ENCODE measurements at regions not wholly inside any gene's neighbourhood (a gene's known extent, or its start where the extent isn't known, plus 50 kb on each side); places are given as distances from the start of the nearest gene placed in this dataset.

GRCh38 chr7:28318101-28318762 lies 94.1 kb upstream of the CREB5 start:
- no peak for DNase-seq (ENCODE audit: low read depth in 2 of 2)
- H3K4me3 ChIP-seq (replicated peaks in 1 of 2; ENCODE audit: low read depth in 2 of 2, low read length in 2 of 2) = no peak overlapping the region
- TF ChIP-seq, protein P1, sequence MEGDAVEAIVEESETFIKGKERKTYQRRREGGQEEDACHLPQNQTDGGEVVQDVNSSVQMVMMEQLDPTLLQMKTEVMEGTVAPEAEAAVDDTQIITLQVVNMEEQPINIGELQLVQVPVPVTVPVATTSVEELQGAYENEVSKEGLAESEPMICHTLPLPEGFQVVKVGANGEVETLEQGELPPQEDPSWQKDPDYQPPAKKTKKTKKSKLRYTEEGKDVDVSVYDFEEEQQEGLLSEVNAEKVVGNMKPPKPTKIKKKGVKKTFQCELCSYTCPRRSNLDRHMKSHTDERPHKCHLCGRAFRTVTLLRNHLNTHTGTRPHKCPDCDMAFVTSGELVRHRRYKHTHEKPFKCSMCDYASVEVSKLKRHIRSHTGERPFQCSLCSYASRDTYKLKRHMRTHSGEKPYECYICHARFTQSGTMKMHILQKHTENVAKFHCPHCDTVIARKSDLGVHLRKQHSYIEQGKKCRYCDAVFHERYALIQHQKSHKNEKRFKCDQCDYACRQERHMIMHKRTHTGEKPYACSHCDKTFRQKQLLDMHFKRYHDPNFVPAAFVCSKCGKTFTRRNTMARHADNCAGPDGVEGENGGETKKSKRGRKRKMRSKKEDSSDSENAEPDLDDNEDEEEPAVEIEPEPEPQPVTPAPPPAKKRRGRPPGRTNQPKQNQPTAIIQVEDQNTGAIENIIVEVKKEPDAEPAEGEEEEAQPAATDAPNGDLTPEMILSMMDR (IDR thresholded peaks at IDR 0.05; ENCODE audit: low read depth, low read length) = no peak

DNA sequence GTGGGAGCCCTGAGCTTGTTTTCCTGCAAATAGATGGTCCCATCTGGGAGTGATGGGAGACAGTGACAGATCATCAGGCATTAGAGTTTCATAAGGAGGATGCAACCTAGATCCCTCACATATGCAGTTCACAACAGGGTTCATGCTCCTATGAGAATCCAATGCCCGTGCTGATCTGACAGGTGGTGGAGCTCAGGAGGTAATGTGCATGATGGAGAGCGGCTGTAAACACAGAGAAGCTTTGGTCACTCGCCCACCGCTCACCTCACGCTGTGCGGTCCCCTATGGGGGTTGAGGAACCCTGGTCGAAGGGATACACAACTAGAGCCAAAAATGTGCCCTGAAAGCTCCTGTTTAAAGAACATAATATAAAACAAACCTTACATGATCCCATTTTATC lies 88.5 kb upstream of the CREB5 start:
- DNase-seq (ENCODE audit: low read depth in 2 of 2) = no peak
- H3K4me3 ChIP-seq (replicated peaks in 1 of 2; ENCODE audit: low read depth in 2 of 2, low read length in 2 of 2) = no peak overlapping the region
- TF ChIP-seq, protein P1 (IDR thresholded peaks at IDR 0.05; ENCODE audit: low read depth, low read length) = no peak

DNA sequence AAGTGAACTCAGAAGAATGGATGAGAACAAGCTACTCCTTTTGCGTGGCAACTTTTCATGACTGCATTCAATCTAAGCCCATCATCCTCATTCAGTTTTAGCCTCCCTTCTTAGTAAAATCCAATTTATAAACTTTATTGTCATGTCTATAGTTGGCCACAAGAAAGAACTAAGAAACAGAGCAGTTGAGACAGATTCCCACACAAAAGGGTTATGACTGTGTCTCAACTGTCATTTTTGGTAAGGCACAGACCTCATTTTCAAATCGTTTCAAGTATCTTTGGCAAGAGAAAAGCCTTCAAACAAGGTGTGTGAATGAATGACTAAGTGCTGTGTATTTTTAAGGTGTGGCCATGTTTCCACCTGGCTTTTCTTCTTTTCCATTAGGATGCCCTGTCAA lies 84.2 kb upstream of the CREB5 start:
- TF ChIP-seq, protein P1 (IDR thresholded peaks at IDR 0.05; ENCODE audit: low read depth, low read length) = no peak
- no peak for DNase-seq (ENCODE audit: low read depth in 2 of 2)
- no peak overlapping the region for H3K4me3 ChIP-seq (replicated peaks in 1 of 2; ENCODE audit: low read depth in 2 of 2, low read length in 2 of 2)

- no peak overlapping the region for H3K4me3 ChIP-seq (replicated peaks in 1 of 2; ENCODE audit: low read depth in 2 of 2, low read length in 2 of 2)
- TF ChIP-seq, protein P1 (IDR thresholded peaks at IDR 0.05; ENCODE audit: low read depth, low read length) = no peak
- no peak for DNase-seq (ENCODE audit: low read depth in 2 of 2)
Observed at GRCh38 chr7:28328822-28329660, 83.3 kb upstream of the CREB5 start.

DNA sequence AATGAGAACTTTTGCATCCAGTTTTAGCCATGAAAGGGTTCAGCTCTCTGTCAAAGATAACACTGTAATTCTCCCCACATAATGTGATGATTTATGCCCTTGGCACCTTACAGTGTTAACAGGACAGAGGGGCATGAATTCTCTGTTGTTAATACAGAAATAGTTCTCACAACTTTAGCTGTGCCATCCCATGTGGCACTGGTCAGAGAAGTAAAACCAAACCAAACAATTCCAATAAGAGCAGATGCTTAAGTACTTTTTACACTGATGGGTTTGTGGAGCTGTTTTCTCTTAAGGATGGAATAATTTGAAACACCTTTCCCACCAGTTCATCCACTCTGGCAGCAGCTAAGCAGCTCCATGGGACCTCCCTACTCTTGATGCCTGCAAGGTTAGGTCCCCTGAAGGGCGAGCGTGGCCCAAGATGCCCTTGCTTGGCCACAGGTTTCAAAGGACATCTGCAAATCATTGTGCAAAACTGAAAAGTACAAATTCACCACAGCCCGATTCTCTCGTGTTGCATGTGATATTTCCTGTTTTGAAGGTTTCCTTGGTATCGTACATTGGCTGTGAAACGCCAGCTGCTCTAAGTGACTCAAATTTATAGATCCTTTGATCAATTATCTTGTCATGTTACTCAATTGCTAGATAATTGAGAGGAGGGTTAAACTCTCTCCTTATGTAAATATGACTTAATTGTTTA lies 82.5 kb upstream of the CREB5 start:
- no peak overlapping the region for H3K4me3 ChIP-seq (replicated peaks in 1 of 2; ENCODE audit: low read depth in 2 of 2, low read length in 2 of 2)
- TF ChIP-seq, protein P1 (IDR thresholded peaks at IDR 0.05; ENCODE audit: low read depth, low read length) = no peak
- DNase-seq (ENCODE audit: low read depth in 2 of 2) = peak; percentile 31 to 41

- DNase-seq (ENCODE audit: low read depth in 2 of 2) = peak; percentile 10 to 25
- H3K4me3 ChIP-seq (replicated peaks in 1 of 2; ENCODE audit: low read depth in 2 of 2, low read length in 2 of 2) = no peak overlapping the region
- TF ChIP-seq, protein P1 (IDR thresholded peaks at IDR 0.05; ENCODE audit: low read depth, low read length) = no peak
Observed at GRCh38 chr7:28330384-28331070, 81.8 kb upstream of the CREB5 start.

Measured in cardiac fibroblast (primary cell).